HepG2 (cell line): ENCODE measurements at regions not wholly inside any gene's neighbourhood (a gene's known extent, or its start where the extent isn't known, plus 50 kb on each side); places are given as distances from the start of the nearest gene placed in this dataset.
"Not testable (repeated sequence)": the region's sequence is repeated elsewhere in the genome, so short reads cannot be mapped to it uniquely, and the experiment has no call there.

Source experiments
- CHD2 ChIP-seq: IDR thresholded peaks from 2 replicates; pipeline ENCODE4 v1.6.1; 2011; ENCODE audit warnings: low read depth, low read length, improper control_type of control experiment
- EED ChIP-seq: sonication (generic); formaldehyde crosslinking; IDR thresholded peaks from 2 replicates; pipeline ENCODE4 v1.5.0; 2020; ENCODE audit warnings: mild to moderate bottlenecking, missing genetic modification reagents
- EP300 ChIP-seq, 3 experiments: sonication (generic) in 1 of 3; formaldehyde crosslinking in 1 of 3; IDR thresholded peaks; 2 replicates each; pipeline versions ENCODE4 v1.5.1 to v1.6.1; 2011 to 2020; ENCODE audit warnings: low read depth in 2 of 3, low read length in 2 of 3, borderline replicate concordance in 1 of 3, improper control_type of control experiment in 1 of 3, mild to moderate bottlenecking in 1 of 3, missing genetic modification reagents in 1 of 3, moderate library complexity in 1 of 3
- FOXM1 ChIP-seq: sonication (generic); formaldehyde crosslinking; IDR thresholded peaks from 2 replicates; pipeline ENCODE4 v1.5.0; 2020; ENCODE audit warnings: missing genetic modification reagents
- NFYB ChIP-seq: sonication (generic); formaldehyde crosslinking; IDR thresholded peaks from 2 replicates; pipeline ENCODE4 v1.4.0; 2020; ENCODE audit warnings: missing genetic modification reagents
- PITX1 ChIP-seq: sonication (generic); formaldehyde crosslinking; IDR thresholded peaks from 2 replicates; pipeline ENCODE4 v1.5.1; 2020; ENCODE audit warnings: mild to moderate bottlenecking, missing genetic modification reagents
- POLR2AphosphoS5 ChIP-seq: IDR thresholded peaks from 2 replicates; pipeline ENCODE4 v1.6.1; 2012; ENCODE audit warnings: low read depth, low read length
- RNF2 ChIP-seq: fragments of 450-650 bp; conservative IDR thresholded peaks from 2 replicates; pipeline ENCODE4 v1.6.1; 2016; ENCODE audit warnings: low read depth
- TAF1 ChIP-seq: sonication (generic); formaldehyde crosslinking; IDR thresholded peaks from 2 replicates; pipeline ENCODE4 v1.4.0; 2020; ENCODE audit warnings: missing genetic modification reagents
- TOE1 ChIP-seq: sonication (generic); formaldehyde crosslinking; IDR thresholded peaks from 2 replicates; pipeline ENCODE4 v1.4.0; 2020; ENCODE audit warnings: mild to moderate bottlenecking, missing genetic modification reagents
- TF ChIP-seq, protein P1 (sequence below): sonication (generic); formaldehyde crosslinking; IDR thresholded peaks from 2 replicates; pipeline ENCODE4 v1.5.0; 2020; ENCODE audit warnings: mild to moderate bottlenecking, missing genetic modification reagents, moderate library complexity
- TF ChIP-seq, protein P2 (sequence below): sonication (generic); formaldehyde crosslinking; IDR thresholded peaks from 2 replicates; pipeline ENCODE4 v1.4.0; 2020; ENCODE audit warnings: mild to moderate bottlenecking, missing genetic modification reagents
- TF ChIP-seq, protein P3 (sequence below): sonication (generic); formaldehyde crosslinking; conservative IDR thresholded peaks from 2 replicates; pipeline ENCODE4 v1.4.0; 2020; ENCODE audit warnings: missing genetic modification reagents

DNA sequence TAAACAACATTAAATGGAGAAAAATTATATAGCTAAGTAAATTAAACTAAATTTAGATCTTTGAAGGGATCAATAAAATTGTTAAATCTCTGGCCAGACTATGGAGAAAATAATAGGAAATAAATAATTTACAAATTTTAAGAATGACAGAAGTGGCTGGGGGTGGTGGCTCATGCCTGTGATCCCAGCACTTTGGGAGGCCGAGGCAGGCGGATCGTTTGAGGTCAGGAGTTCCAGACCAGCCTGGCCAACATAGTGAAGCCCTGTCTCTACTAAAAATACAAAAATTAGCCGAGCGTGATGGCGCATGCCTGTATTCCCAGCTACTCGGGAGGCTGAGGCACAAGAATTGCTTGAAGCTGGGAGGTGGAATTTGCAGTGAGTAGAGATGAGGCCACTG lies 58.6 kb upstream of the ANKRD20A1 start:
- not testable (repeated sequence) for TF ChIP-seq EP300 (IDR thresholded peaks at IDR 0.05; ENCODE audit: low read depth in 2 of 2, low read length in 2 of 2); EP300 (CRISPR knock-in tag; IDR thresholded peaks at IDR 0.05; ENCODE audit: borderline replicate concordance); TAF1 (CRISPR knock-in tag); RNF2; NFYB (CRISPR knock-in tag); PITX1 (CRISPR knock-in tag); EED (CRISPR knock-in tag); FOXM1 (CRISPR knock-in tag); TOE1 (CRISPR knock-in tag); POLR2AphosphoS5; CHD2
- TF ChIP-seq, protein P1, sequence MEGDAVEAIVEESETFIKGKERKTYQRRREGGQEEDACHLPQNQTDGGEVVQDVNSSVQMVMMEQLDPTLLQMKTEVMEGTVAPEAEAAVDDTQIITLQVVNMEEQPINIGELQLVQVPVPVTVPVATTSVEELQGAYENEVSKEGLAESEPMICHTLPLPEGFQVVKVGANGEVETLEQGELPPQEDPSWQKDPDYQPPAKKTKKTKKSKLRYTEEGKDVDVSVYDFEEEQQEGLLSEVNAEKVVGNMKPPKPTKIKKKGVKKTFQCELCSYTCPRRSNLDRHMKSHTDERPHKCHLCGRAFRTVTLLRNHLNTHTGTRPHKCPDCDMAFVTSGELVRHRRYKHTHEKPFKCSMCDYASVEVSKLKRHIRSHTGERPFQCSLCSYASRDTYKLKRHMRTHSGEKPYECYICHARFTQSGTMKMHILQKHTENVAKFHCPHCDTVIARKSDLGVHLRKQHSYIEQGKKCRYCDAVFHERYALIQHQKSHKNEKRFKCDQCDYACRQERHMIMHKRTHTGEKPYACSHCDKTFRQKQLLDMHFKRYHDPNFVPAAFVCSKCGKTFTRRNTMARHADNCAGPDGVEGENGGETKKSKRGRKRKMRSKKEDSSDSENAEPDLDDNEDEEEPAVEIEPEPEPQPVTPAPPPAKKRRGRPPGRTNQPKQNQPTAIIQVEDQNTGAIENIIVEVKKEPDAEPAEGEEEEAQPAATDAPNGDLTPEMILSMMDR (CRISPR knock-in tag) = not testable (repeated sequence)
- TF ChIP-seq, protein P2, sequence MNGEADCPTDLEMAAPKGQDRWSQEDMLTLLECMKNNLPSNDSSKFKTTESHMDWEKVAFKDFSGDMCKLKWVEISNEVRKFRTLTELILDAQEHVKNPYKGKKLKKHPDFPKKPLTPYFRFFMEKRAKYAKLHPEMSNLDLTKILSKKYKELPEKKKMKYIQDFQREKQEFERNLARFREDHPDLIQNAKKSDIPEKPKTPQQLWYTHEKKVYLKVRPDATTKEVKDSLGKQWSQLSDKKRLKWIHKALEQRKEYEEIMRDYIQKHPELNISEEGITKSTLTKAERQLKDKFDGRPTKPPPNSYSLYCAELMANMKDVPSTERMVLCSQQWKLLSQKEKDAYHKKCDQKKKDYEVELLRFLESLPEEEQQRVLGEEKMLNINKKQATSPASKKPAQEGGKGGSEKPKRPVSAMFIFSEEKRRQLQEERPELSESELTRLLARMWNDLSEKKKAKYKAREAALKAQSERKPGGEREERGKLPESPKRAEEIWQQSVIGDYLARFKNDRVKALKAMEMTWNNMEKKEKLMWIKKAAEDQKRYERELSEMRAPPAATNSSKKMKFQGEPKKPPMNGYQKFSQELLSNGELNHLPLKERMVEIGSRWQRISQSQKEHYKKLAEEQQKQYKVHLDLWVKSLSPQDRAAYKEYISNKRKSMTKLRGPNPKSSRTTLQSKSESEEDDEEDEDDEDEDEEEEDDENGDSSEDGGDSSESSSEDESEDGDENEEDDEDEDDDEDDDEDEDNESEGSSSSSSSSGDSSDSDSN (CRISPR knock-in tag) = not testable (repeated sequence)
- TF ChIP-seq, protein P3, sequence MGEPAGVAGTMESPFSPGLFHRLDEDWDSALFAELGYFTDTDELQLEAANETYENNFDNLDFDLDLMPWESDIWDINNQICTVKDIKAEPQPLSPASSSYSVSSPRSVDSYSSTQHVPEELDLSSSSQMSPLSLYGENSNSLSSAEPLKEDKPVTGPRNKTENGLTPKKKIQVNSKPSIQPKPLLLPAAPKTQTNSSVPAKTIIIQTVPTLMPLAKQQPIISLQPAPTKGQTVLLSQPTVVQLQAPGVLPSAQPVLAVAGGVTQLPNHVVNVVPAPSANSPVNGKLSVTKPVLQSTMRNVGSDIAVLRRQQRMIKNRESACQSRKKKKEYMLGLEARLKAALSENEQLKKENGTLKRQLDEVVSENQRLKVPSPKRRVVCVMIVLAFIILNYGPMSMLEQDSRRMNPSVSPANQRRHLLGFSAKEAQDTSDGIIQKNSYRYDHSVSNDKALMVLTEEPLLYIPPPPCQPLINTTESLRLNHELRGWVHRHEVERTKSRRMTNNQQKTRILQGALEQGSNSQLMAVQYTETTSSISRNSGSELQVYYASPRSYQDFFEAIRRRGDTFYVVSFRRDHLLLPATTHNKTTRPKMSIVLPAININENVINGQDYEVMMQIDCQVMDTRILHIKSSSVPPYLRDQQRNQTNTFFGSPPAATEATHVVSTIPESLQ = not testable (repeated sequence)
